Stimulated activated CD4-positive, alpha-beta T cell treated with anti-CD3 and anti-CD28 coated beads, Interleukin-15, amount 100 ng/mL, for 48 hours (primary cell): ENCODE measurements at regions not wholly inside any gene's neighbourhood (a gene's known extent, or its start where the extent isn't known, plus 50 kb on each side); places are given as distances from the start of the nearest gene placed in this dataset.

Experiments
- DNase-seq, 2 donors: peaks; one replicate each; pipeline ENCODE4 v3.0.0-alpha.2; 2020; ENCODE audit warnings: low read depth in 2 of 2

DNA sequence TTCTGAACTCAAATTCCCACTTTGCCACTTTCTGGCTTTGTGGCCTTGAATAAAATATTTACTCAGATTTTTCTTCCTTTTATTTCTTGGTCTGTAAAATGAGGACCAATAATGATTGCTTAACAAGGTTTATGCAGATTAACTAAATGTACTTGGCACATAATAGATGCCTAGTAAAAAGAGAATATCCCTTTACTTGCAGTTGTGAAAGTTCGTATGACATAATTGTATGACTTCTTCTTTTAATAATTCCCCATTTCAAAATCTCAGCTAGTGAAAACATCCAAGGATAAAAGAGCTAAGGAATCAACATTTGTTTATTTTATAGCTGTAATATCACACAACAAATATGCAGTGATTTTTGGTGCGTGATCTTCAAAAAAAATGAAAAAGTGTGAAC, 215.6 kb upstream of the ATP2B1 start:
- DNase-seq, result no peak

- DNase-seq, result no peak
Observed at GRCh38 chr12:89923091-89923490, 214.5 kb upstream of the ATP2B1 start.

DNA sequence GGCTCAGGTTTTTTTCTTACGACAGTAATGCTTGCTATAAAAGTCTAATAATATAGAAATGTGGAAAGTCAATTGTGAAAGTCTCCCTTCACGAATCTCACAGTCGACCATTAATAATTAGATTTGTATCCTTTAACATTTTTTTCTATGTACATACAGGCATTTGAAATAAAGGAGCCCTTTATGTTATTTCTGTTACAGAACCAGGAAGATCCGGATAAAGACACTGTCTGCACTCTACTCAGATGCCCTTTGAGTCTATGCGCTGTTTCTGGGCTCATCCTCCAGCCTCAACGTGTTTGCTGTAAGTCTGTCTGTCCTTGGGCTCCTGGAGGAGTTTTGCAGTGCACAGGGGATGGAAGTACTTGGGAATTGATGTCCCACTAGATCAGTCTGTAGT, 212.2 kb upstream of the ATP2B1 start:
- DNase-seq, result no peak

DNA sequence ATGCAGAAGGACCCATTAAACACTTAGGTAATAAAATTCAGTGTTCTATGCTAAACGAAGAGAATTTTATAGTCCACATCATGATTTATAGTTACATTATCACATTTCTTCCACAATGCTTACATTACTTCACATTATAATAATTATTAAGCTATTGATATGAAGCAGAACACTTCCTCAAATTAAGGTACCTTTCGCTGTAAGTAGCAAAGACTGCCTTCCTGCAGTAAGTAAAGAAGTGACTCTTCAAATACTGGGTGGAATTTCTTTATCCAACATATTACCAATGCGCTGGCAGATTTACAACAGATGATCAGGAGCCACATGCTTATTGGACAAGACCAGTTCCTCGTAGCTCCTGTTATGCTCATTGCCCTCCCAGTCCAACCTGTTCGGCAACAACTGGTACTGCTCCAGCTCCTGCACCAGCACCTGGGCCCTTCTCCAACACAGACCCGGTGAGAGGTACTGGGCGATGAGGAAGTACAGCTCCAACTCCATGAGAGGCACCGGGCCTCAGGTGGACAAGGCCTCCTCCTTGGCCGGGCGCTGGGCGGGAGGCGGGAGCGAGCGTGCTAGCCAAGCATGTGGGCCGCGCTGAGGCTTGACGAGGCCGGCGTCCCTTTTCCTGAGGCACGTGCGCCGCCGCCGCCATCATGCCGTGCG, 210.7 kb upstream of the ATP2B1 start:
- no peak for DNase-seq

DNA sequence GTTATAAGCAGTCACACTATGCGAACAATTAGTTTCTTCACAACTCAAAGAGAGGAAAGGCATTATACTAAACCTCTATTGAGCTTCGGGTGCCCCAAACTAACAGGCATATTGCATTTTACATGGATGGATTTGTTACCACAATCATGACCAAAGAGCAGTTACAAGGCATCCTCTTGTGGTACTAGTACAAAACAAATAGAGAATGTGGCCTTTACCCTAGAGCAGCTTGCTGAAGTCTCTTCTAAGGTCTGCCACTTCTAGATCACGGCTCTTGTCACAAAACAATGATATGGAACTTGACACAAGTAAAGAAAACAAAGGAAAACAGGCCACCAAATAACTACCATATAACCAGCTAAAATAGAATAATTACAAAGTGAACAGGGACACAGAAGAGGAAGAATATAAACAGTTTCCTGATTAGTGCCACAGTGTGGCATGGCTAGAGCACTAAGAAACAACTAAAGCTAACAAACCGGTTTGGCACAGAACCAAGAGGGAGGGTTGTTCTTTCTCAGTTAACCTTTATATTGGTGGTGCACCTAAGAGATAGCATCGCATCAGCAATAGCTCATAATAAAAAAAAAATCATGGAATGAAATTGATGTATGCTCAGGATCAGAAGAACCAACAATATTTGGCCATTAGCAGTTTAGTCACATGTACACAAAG, 209.7 kb upstream of the ATP2B1 start:
- no peak for DNase-seq

- DNase-seq, result no peak
Observed at GRCh38 chr12:89909753-89910152, 201.1 kb upstream of the ATP2B1 start.

DNA sequence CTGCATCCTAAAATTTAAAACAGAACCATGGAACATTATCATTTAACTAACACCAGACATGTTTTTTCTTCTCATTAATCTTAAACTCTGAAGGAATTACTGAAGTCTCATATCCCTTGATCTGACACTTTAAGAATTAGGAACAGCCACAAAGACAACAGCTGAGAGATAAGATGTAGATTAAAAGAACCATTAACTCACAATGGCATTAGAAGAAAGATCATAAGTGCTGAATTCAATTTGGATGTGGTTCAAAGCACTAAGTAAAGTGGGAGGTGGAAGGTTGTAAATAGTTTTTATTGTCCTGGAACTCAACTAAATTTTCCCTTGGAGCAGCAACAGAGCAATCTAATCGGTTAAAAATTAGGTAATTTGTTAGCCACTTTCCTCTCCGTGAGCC, 199.0 kb upstream of the ATP2B1 start:
- DNase-seq, result no peak

DNA sequence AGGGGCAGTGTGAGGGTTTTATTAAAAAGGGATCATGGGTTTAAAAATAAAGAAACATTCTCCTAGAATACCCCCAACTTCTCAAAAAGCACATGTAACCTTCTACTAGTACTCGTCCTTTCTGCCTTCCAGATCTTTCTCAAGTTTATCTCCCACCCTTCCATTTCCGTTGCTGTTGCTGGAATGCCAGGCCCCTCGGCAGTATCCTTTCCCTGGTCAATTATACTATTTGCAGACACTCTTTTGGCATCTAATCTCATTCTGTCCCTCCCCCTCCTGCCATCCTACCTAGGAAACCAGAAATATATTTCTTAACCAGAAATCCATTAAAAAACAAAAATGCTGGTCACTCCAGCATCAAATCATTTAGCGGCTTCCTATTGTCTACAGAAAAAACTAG, 198.2 kb upstream of the ATP2B1 start:
- DNase-seq, result no peak

DNA sequence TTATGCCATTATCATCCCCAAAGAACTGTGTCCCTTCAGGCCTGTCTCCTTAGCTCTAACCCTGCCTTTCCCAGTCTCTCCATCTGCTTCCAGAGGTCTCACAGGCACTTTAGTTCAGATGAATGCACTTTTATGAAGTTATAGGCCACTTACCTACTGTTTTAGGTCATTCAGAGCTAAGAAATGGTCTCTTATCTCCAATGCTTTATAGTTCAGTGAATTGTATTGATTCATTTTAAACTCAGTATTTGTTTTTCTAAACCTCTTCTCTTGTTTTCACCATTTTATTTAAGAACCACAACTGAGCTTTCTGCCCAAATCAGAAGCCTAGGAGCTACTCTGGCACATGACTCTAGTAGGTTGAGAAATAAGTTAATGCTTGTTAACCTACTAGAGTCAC, 197.5 kb upstream of the ATP2B1 start:
- DNase-seq, result no peak

DNA sequence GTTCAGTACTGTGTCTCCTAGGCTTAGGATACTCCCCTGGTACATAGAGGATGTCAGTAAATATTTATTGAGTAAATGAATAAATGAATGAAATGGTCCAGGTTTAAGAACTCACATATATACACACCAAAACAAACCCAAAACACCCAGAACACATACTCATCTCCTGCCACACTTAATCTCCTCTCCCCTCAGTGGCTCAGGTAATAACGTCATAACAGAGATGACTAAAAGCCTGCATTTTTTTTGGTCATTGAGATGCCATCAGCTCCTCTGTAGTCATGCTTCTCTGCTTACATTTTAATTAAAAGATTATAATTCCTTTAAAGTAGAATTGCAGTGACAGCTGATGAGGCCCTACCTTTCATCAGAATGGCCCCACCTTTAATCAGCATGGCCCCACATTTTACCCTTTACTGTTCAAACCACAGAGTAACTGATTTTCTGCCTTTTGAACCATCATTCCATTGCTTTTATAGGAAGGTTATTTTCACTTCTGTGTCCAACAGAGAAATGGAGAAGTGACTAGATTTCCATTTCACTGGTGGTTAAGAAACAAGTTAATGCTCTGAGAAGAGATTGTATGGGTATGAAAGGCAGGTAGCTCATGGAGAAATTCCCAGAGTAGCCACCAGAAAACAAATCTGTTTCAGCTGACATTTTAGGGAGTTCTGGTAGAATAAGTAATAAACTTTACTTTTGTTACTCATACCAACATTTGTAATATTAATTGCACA, 193.4 kb upstream of the ATP2B1 start:
- DNase-seq, result no peak

DNA sequence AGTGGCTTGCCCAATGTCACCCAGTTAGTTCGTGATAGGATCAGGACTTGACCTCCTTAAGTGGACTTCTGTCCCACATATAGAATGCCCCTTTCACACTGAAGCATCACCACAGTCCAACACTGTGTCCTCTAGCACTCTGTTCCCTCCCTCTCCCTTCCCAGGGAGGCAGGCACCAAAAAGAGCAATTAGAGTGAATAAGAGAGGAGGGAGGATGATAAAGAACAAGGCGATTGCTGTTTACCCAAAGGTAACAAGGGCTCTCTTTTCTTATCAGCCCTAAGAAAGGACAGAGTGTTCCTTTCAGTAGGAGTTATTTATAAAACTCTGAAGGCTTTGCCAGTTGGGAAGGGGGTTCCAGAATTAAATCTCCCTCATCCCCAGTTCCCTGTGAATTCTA, 192.7 kb upstream of the ATP2B1 start:
- no peak for DNase-seq

- no peak for DNase-seq
Observed at GRCh38 chr12:89899651-89900050, 191.0 kb upstream of the ATP2B1 start.

DNA sequence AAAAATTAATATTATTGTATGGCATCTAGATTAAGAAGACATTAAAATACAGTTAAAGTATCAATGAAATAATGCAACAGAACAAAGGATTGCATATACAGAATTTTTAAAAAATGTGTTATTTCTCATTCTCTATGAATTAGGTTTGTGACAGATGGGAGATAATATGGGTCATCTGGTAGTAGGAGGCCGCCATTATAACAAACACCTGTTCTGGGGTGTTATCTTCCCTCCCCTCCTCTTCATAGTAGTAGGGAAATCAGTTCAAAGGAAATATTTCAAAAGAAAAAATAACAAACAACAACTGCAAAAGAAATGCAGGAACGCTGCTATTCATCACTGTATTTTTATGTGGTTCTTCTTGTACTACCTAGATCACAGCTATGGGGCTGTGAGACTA, 187.0 kb upstream of the ATP2B1 start:
- DNase-seq, result no peak

DNA sequence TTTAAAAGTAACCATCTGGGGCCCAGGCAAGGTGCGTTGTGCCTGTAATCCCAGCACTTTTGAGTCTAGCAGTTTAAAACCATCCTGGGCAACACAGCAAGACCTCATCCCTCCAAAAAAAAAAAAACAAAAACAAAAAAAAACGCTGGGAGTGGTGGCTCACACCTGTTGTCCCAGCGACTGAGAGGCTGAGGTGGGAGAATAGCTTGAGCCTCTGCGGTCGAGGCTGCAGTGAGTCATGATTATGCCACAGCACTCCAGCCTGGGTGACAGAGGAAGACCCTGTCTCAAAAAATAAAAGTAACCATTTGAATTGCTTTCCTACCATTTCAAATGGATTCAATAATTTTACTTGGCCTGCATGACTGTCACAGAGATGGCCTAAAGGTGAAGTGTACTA, 186.5 kb upstream of the ATP2B1 start:
- DNase-seq, result no peak

- DNase-seq, result no peak
Observed at GRCh38 chr12:89893972-89894706, 185.5 kb upstream of the ATP2B1 start.

GRCh38 chr12:89892436-89892835, 183.8 kb upstream of the ATP2B1 start:
- DNase-seq, result no peak

DNA sequence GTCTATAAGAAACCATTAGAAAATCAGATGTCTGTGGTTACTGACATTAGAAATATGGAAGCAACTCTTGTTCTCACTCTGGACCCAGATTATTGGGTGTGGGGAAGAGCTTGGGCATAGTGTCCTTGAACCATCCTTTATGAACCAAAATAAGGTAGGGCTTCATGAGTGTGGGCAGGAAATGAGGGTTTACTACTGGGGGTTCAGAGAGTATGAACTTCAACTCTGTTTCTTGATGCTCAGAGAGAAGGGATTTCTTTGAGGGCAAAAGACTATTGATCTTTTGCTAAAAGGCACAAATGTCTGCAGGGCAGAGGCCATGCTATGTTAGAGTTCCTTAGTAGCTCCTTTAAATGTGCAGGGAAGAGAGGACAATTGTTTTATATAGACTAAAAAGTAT, 183.3 kb upstream of the ATP2B1 start:
- no peak for DNase-seq

DNA sequence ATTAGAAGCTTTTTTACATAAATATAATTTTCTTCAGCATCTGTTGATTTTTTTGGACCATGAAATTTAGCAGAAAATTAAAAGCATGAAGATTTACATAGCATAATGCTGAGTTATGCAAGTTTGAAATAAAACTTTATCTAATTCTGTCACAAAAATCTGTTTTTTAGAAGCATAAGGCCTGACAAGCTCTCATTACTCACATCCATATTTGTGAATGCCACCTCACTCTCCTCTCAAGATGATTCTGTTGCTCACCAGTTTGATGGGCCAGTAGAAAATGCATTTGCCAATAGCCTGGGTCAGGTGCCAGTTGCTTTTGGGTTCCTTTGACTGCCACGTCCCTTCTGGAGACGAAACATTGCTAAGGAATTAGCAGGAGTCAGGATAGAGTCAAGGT, 181.5 kb upstream of the ATP2B1 start:
- no peak for DNase-seq

- no peak for DNase-seq
Observed at GRCh38 chr12:89889062-89889461, 180.4 kb upstream of the ATP2B1 start.

DNA sequence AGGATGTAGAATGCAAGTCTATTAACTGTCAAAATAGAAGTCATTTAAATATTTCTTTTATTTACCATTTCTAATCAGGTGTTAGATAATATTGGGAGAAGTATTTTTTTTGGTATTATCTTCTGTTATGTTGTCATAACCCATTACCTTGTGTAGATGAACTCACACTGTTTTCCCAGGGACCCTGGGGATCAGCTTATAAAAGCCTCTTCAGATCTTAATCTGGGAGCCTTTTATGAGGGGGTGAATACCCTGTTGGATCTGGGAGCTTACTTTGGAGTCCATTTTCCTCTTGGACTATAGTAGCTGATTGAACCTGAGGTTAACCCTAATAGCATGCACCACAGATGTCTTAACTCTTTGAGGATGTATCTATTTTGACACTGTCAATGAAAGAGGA, 176.3 kb upstream of the ATP2B1 start:
- DNase-seq, result no peak

DNA sequence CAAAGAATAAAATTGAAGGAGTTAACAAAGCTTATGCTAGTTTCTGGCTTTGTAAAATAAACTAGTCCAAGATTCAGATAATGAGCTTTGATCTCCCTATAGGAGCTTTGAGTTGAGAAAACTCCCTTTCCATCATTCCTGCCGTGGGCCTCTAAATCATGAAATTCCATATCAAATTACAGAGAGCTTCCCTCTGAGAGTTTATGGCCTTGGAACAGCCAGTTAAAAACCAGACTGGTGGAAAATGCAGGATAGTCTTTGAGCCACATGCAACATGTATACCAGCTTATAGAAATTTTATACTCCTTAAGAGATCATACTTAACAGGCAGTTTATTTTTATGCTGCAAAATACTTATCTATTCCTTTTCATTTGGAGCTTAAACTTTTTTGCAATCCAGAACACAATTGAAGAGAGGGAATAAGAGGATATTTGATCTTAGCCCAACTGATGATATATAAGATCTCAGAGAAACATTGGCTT, 175.8 kb upstream of the ATP2B1 start:
- no peak for DNase-seq

- no peak for DNase-seq
Observed at GRCh38 chr12:89883630-89884389, 175.2 kb upstream of the ATP2B1 start.
